Choroid plexus epithelial cell (primary cell): ENCODE measurements at regions not wholly inside any gene's neighbourhood (a gene's known extent, or its start where the extent isn't known, plus 50 kb on each side); places are given as distances from the start of the nearest gene placed in this dataset.
A peak's percentile ranks its signal among the peaks of the same experiment; 100 is the strongest.
"Not testable (repeated sequence)": the region's sequence is repeated elsewhere in the genome, so short reads cannot be mapped to it uniquely, and the experiment has no call there.

Source experiments
- DNase-seq: peaks from one replicate; pipeline ENCODE4 v3.0.0-alpha.2; 2010; ENCODE audit warnings: low read depth
- H3K4me3 ChIP-seq: 2 replicates; pipeline ENCODE4 v1.5.1; 2011; ENCODE audit warnings: low read depth, mild to moderate bottlenecking, control low read depth, low read length, moderate library complexity
- TF ChIP-seq, protein P1 (sequence below): conservative IDR thresholded peaks from 2 replicates; pipeline ENCODE4 v1.5.1; 2011; ENCODE audit warnings: low read depth, mild to moderate bottlenecking, control low read depth, inconsistent platforms, low read length, moderate library complexity

- no peak overlapping the region for H3K4me3 ChIP-seq
- TF ChIP-seq, protein P1, sequence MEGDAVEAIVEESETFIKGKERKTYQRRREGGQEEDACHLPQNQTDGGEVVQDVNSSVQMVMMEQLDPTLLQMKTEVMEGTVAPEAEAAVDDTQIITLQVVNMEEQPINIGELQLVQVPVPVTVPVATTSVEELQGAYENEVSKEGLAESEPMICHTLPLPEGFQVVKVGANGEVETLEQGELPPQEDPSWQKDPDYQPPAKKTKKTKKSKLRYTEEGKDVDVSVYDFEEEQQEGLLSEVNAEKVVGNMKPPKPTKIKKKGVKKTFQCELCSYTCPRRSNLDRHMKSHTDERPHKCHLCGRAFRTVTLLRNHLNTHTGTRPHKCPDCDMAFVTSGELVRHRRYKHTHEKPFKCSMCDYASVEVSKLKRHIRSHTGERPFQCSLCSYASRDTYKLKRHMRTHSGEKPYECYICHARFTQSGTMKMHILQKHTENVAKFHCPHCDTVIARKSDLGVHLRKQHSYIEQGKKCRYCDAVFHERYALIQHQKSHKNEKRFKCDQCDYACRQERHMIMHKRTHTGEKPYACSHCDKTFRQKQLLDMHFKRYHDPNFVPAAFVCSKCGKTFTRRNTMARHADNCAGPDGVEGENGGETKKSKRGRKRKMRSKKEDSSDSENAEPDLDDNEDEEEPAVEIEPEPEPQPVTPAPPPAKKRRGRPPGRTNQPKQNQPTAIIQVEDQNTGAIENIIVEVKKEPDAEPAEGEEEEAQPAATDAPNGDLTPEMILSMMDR, result no peak
- DNase-seq, result no peak
These were observed 129.4 kb upstream of the CLEC14A start for GRCh38 chr14:38385343-38385742.

- no peak overlapping the region for H3K4me3 ChIP-seq
- peak; percentile 50 for DNase-seq
- TF ChIP-seq, protein P1, result no peak
These were observed 128.8 kb upstream of the CLEC14A start for GRCh38 chr14:38384741-38385140.

GRCh38 chr14:38367922-38368321, 112.0 kb upstream of the CLEC14A start:
- DNase-seq, result no peak
- H3K4me3 ChIP-seq, result no peak overlapping the region
- TF ChIP-seq, protein P1, result no peak

DNA sequence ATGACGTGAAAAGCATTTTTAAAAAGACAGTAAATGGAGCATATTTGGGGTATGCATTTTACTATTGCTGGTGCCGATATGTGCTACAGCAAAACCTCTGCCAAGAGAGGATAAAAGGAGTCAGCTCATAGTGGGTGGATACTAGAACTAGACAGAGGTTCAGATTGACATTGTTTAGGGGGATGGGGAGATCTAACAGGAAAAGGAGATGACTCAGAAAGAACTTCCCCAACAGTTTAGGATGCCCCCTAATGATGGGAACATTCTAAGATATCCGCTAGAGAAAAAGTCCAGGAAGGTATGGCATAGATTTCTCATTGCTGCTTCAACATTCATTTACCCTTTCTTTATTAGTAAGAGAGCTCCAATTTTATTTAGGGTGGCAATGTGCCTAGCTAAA, 110.5 kb upstream of the CLEC14A start:
- H3K4me3 ChIP-seq, result no peak overlapping the region
- peak; percentile 37 for DNase-seq
- TF ChIP-seq, protein P1, result no peak

- no peak overlapping the region for H3K4me3 ChIP-seq
- DNase-seq, result no peak
- TF ChIP-seq, protein P1, result no peak
These were observed 107.3 kb upstream of the CLEC14A start for GRCh38 chr14:38363217-38363616.

- peak; percentile 92 for DNase-seq
- no peak overlapping the region for H3K4me3 ChIP-seq
- TF ChIP-seq, protein P1, result no peak
These were observed 101.7 kb upstream of the CLEC14A start for GRCh38 chr14:38357557-38357956.

GRCh38 chr14:38355473-38355872, 99.6 kb upstream of the CLEC14A start:
- TF ChIP-seq, protein P1, result peak; percentile 1
- H3K4me3 ChIP-seq, DNase-seq: not testable (repeated sequence)
